BLaER1 treated with 17β-estradiol and CSF1 and Interleukin-3, amounts not matched to agents 10 nM and 100 nM (cell line): ENCODE measurements at regions not wholly inside any gene's neighbourhood (a gene's known extent, or its start where the extent isn't known, plus 50 kb on each side); places are given as distances from the start of the nearest gene placed in this dataset.
A peak's percentile ranks its signal among the peaks of the same experiment; 100 is the strongest.

ENCODE experiments used
- H3K27ac ChIP-seq, 11 experiments: shearing (Covaris generic); formaldehyde crosslinking; 2 replicates each; pipeline ENCODE4 v1.8.1; 2022
- H3K27me3 ChIP-seq, 11 experiments: shearing (Covaris generic); formaldehyde crosslinking; 2 replicates each; pipeline ENCODE4 v1.8.1; 2022
- H3K36me3 ChIP-seq, 11 experiments: shearing (Covaris generic); formaldehyde crosslinking; 2 replicates each; pipeline ENCODE4 v1.8.1; 2022
- H3K4me1 ChIP-seq, 10 experiments: shearing (Covaris generic); formaldehyde crosslinking; 2 replicates each; pipeline ENCODE4 v1.8.1; 2022
- H3K4me2 ChIP-seq, 11 experiments: shearing (Covaris generic); formaldehyde crosslinking; 2 replicates each; pipeline ENCODE4 v1.8.1; 2022
- H3K4me3 ChIP-seq, 10 experiments: shearing (Covaris generic); formaldehyde crosslinking; 2 replicates each; pipeline ENCODE4 v1.8.1; 2022
- H3K9ac ChIP-seq, 11 experiments: shearing (Covaris generic); formaldehyde crosslinking; 2 replicates each; pipeline ENCODE4 v1.8.1; 2022
- H3K9me3 ChIP-seq, 11 experiments: shearing (Covaris generic); formaldehyde crosslinking; replicated peaks in 1 of 11; 2 replicates each; pipeline ENCODE4 v1.8.1; 2022
- H4K20me1 ChIP-seq, 11 experiments: shearing (Covaris generic); formaldehyde crosslinking; 2 replicates each; pipeline ENCODE4 v1.8.1; 2022
- Cebpa-rat ChIP-seq, 11 experiments: shearing (Covaris generic); IDR thresholded peaks; 2 replicates each; pipeline ENCODE4 v1.8.1; 2022

- Histone ChIP-seq H4K20me1 (no peaks in the 10 kb centered on the region), H3K4me3 (no peak overlapping the region), H3K36me3 (no peaks in the 10 kb centered on the region), H3K9me3 (no peaks in the 10 kb centered on the region), H3K9ac (no peak overlapping the region), H3K4me2 (peak overlapping the region in 3 of 11 experiments; percentile 12 to 35 (median 22); a peak in 4 of 22 replicates), H3K4me1 (peaks cover 8 to 29% (median 18%) of the 10 kb centered on the region in 10 experiments; a peak in 19 of 20 replicates), H3K27ac (no peak overlapping the region), H3K27me3 (no peaks in the 10 kb centered on the region)
- TF ChIP-seq Cebpa-rat (IDR thresholded peaks at IDR 0.05), result no peak
Measured at GRCh38 chr14:61644175-61644574, 51.1 kb upstream of the HIF1A start.

- H3K27me3 ChIP-seq, result no peaks in the 10 kb centered on the region
- H3K36me3 ChIP-seq, result no peaks in the 10 kb centered on the region
- H4K20me1 ChIP-seq, result no peaks in the 10 kb centered on the region
- no peak overlapping the region for H3K9ac ChIP-seq
- no peak overlapping the region for H3K4me3 ChIP-seq
- H3K9me3 ChIP-seq, result no peaks in the 10 kb centered on the region
- no peak overlapping the region for H3K27ac ChIP-seq
- H3K4me1 ChIP-seq, result peaks cover 8 to 29% (median 18%) of the 10 kb centered on the region in 10 experiments; a peak in 19 of 20 replicates
- no peak for TF ChIP-seq Cebpa-rat (IDR thresholded peaks at IDR 0.05)
- H3K4me2 ChIP-seq, result peak overlapping the region in 2 of 11 experiments; percentile 22 to 35; a peak in 2 of 22 replicates
Measured at GRCh38 chr14:61644834-61645233, 50.5 kb upstream of the HIF1A start.

- Histone ChIP-seq H3K9me3 (no peaks in the 10 kb centered on the region), H4K20me1 (no peaks in the 10 kb centered on the region), H3K27me3 (no peaks in the 10 kb centered on the region), H3K9ac (no peak overlapping the region), H3K4me3 (no peak overlapping the region), H3K4me2 (no peak overlapping the region), H3K27ac (no peak overlapping the region), H3K36me3 (no peaks in the 10 kb centered on the region), H3K4me1 (peaks cover 6 to 29% (median 14%) of the 10 kb centered on the region in 10 experiments; a peak in 19 of 20 replicates)
- TF ChIP-seq Cebpa-rat (IDR thresholded peaks at IDR 0.05), result no peak
Measured at GRCh38 chr14:61645247-61645646, 50.1 kb upstream of the HIF1A start.
